ENCODE measurements at regions not wholly inside any gene's neighbourhood (a gene's known extent, or its start where the extent isn't known, plus 50 kb on each side); places are given as distances from the start of the nearest gene placed in this dataset.

GRCh38 chr21:27564684-27565301, 597.9 kb upstream of the ADAMTS5 start:
- TF ChIP-seq CTCF (conservative IDR thresholded peaks at IDR 0.05): peak; percentile 87
- TF ChIP-seq ZFX (IDR thresholded peaks at IDR 0.05): no peak
